Testis (tissue), 2 donors: ENCODE measurements at regions not wholly inside any gene's neighbourhood (a gene's known extent, or its start where the extent isn't known, plus 50 kb on each side); places are given as distances from the start of the nearest gene placed in this dataset.
A peak's percentile ranks its signal among the peaks of the same experiment; 100 is the strongest.

Experiments used
- DNase-seq: peaks from one replicate; pipeline ENCODE4 v3.0.0-alpha.2; 2019
- H3K27ac ChIP-seq, 2 donors: fragments of 200-600 bp; sonication (generic); one replicate each; pipeline ENCODE4 v1.5.1; 2019
- H3K27me3 ChIP-seq: fragments of 200-600 bp; sonication (generic); one replicate; pipeline ENCODE4 v1.5.1; 2019
- H3K36me3 ChIP-seq: fragments of 200-600 bp; sonication (generic); one replicate; pipeline ENCODE4 v1.5.1; 2017; ENCODE audit warnings: low read depth; ENCODE audit errors: missing control alignments
- H3K4me1 ChIP-seq: fragments of 200-600 bp; sonication (generic); one replicate; pipeline ENCODE4 v1.5.1; 2019
- H3K4me3 ChIP-seq, 2 donors: fragments of 200-600 bp; sonication (generic); one replicate each; pipeline ENCODE4 v1.5.1; 2017 to 2019
- H3K9me3 ChIP-seq: fragments of 200-600 bp; sonication (generic); one replicate; pipeline ENCODE4 v1.5.1; 2017
- CTCF ChIP-seq, 3 experiments: fragments of 450-650 bp in 2 of 3; fragments of 200-600 bp in 1 of 3; sonication (generic) in 1 of 3; IDR thresholded peaks; one replicate each; pipeline ENCODE4 v1.5.1; 2016 to 2019; ENCODE audit warnings: antibody characterized with exemption in 3 of 3, mild to moderate bottlenecking in 2 of 3, moderate library complexity in 1 of 3
- POLR2A ChIP-seq: fragments of 450-650 bp; IDR thresholded peaks from one replicate; pipeline ENCODE4 v1.6.1; 2017; ENCODE audit warnings: antibody characterized with exemption, mild to moderate bottlenecking, moderate library complexity
- WGBS, 2 donors: methylation state at CpG; one replicate each; pipeline ENCODE4 v1.1.5; 2018; 5-methylcytosine and 5-hydroxymethylcytosine counted together
- intact Hi-C: fragments of 100-400 bp; cut with DNase I; formaldehyde crosslinking; loops from one replicate; pipeline ENCODE4 v1.15.1; 2023; ENCODE audit warnings: low total_unique reads

GRCh38 chr12:124630791-124631313 is 63.4 kb upstream of the NCOR2 start:
- 85 to 87% methylated on average over 15 of the region's 15 CpGs for WGBS, 2 donors
- intact Hi-C loops = no loop called here
- no peaks in the 10 kb centered on the region for H3K27me3 ChIP-seq

GRCh38 chr12:124629789-124630480 is 62.5 kb upstream of the NCOR2 start:
- Histone ChIP-seq H3K9me3 (no peaks in the 10 kb centered on the region), H3K36me3 (no peaks in the 10 kb centered on the region), H3K27ac (peak overlapping the region; percentile 51 to 63), H3K4me3 (no peak overlapping the region), H3K4me1 (peaks cover 49% of the 10 kb centered on the region), H3K27me3 (no peaks in the 10 kb centered on the region)
- DNase-seq = no peak
- WGBS, 2 donors = 60 to 71% methylated on average over 12 of the region's 12 CpGs
- intact Hi-C loops = no loop called here
- TF ChIP-seq POLR2A = no peak
- TF ChIP-seq CTCF (IDR thresholded peaks at IDR 0.05) = no peak

More at GRCh38 chr12:124630791-124631313, 63.4 kb upstream of the NCOR2 start:
- TF ChIP-seq CTCF (IDR thresholded peaks at IDR 0.05) = no peak
- TF ChIP-seq POLR2A = no peak
- H3K27ac ChIP-seq = peak overlapping the region; percentile 63 to 78
- peaks cover 46% of the 10 kb centered on the region for H3K4me1 ChIP-seq
- H3K36me3 ChIP-seq = no peaks in the 10 kb centered on the region
- no peak for DNase-seq
- no peak overlapping the region for H3K4me3 ChIP-seq
- H3K9me3 ChIP-seq = no peaks in the 10 kb centered on the region

GRCh38 chr12:124629117-124629516 is 61.7 kb upstream of the NCOR2 start:
- H3K27me3 ChIP-seq = no peaks in the 10 kb centered on the region
- H3K27ac ChIP-seq = peak overlapping the region; percentile 24 to 51
- peaks cover 49% of the 10 kb centered on the region for H3K4me1 ChIP-seq
- 88 to 99% methylated on average over 5 of the region's 5 CpGs for WGBS, 2 donors
- DNase-seq = no peak
- no peak for TF ChIP-seq CTCF (IDR thresholded peaks at IDR 0.05)
- TF ChIP-seq POLR2A = no peak
- no peaks in the 10 kb centered on the region for H3K9me3 ChIP-seq
- H3K36me3 ChIP-seq = no peaks in the 10 kb centered on the region
- intact Hi-C loops = no loop called here
- H3K4me3 ChIP-seq = no peak overlapping the region

- no peak for TF ChIP-seq CTCF (IDR thresholded peaks at IDR 0.05)
- no peak for TF ChIP-seq POLR2A
- 68 to 79% methylated on average over 3 of the region's 3 CpGs for WGBS, 2 donors
- Histone ChIP-seq H3K27ac (no peak overlapping the region), H3K9me3 (no peaks in the 10 kb centered on the region), H3K27me3 (no peaks in the 10 kb centered on the region), H3K4me1 (peaks cover 47% of the 10 kb centered on the region), H3K4me3 (no peak overlapping the region), H3K36me3 (no peaks in the 10 kb centered on the region)
- intact Hi-C loops = no loop called here
- DNase-seq = no peak
Measured at GRCh38 chr12:124627956-124628355, 60.5 kb upstream of the NCOR2 start.

- Histone ChIP-seq H3K27me3 (no peaks in the 10 kb centered on the region), H3K27ac (peak overlapping the region in 1 of 2 donors; percentile 53), H3K4me3 (no peak overlapping the region), H3K36me3 (no peaks in the 10 kb centered on the region), H3K4me1 (peaks cover 45% of the 10 kb centered on the region), H3K9me3 (no peaks in the 10 kb centered on the region)
- peak; percentile 85 for DNase-seq
- TF ChIP-seq POLR2A (no peak), CTCF (IDR thresholded peaks at IDR 0.05) (no peak)
- intact Hi-C loops = no loop called here
- 53 to 60% methylated on average over 5 of the region's 5 CpGs for WGBS, 2 donors
Measured at GRCh38 chr12:124626971-124627411, 59.6 kb upstream of the NCOR2 start.
